ENCODE measurements at regions not wholly inside any gene's neighbourhood (a gene's known extent, or its start where the extent isn't known, plus 50 kb on each side); places are given as distances from the start of the nearest gene placed in this dataset.

GRCh38 chr5:165277661-165278060, 1772.2 kb downstream of the MAT2B start:
- Histone ChIP-seq H3K9ac (ENCODE audit: insufficient read depth, low read depth, low read length) (no peak overlapping the region), H3K4me2 (ENCODE audit: low read depth, low read length) (no peak overlapping the region), H3K4me3 (replicated peaks in 1 of 3; ENCODE audit: insufficient read depth in 1 of 3, low read depth in 2 of 3, low read length in 3 of 3) (no peak overlapping the region), H3K79me2 (ENCODE audit: insufficient read depth, low read length) (no peaks in the 10 kb centered on the region), H2AFZ (ENCODE audit: low read length) (no peak overlapping the region), H4K20me1 (ENCODE audit: insufficient read depth, low read length) (no peaks in the 10 kb centered on the region), H3K27ac (ENCODE audit: extremely low read length, insufficient read depth, low read length) (no peak overlapping the region), H3K36me3 (replicated peaks in 1 of 2; ENCODE audit: control insufficient read depth in 1 of 2, insufficient read depth in 2 of 2, low read length in 2 of 2) (no peaks in the 10 kb centered on the region), H3K9me3 (ENCODE audit: low read length) (peaks cover 85% of the 10 kb centered on the region), H3K4me1 (ENCODE audit: insufficient read depth, low read length) (no peaks in the 10 kb centered on the region), H3K27me3 (ENCODE audit: control insufficient read depth in 1 of 2, insufficient read depth in 2 of 2, low read length in 2 of 2) (no peaks in the 10 kb centered on the region; a peak in 1 of 5 replicates)
- ATAC-seq (no peak), DNase-seq (ENCODE audit: low spot score) (no peak), FAIRE-seq (no peak)
- intact Hi-C loops (cut with micrococcal nuclease; ENCODE audit: unreplicated experiment) = no loop called here
- WGBS (ENCODE audit: low lambda C conversion rate) = 8% methylated on average over 1 of the region's 1 CpG
- CTCF ChIA-PET (ENCODE audit: low intra/inter-chr PET ratio, low total read pairs) = no interaction called here
- POLR2A ChIA-PET = no interaction called here
- in situ Hi-C loops (cut with HindIII; ENCODE audit: extremely low pct_ligation_motif_present, low pct_unique_long_range_greater_than_20kb) = no loop called here
- TF ChIP-seq HMGXB4 (CRISPR knock-in tag; IDR thresholded peaks at IDR 0.05; ENCODE audit: borderline replicate concordance in 1 of 2, low read depth in 1 of 2) = no peak
- TF ChIP-seq NFYB (CRISPR knock-in tag; IDR thresholded peaks at IDR 0.05) = no peak
- no peak for TF ChIP-seq ZNF230 (CRISPR knock-in tag; IDR thresholded peaks at IDR 0.05)
- no peak for TF ChIP-seq GTF3A (CRISPR knock-in tag; conservative IDR thresholded peaks at IDR 0.05)
- TF ChIP-seq NAIF1 (CRISPR knock-in tag; IDR thresholded peaks at IDR 0.05; ENCODE audit: borderline replicate concordance) = no peak
- no peak for TF ChIP-seq FIP1L1 (IDR thresholded peaks at IDR 0.05; ENCODE audit: borderline replicate concordance, insufficient read depth, low read depth, low read length)
- no peak for TF ChIP-seq MAFF (IDR thresholded peaks at IDR 0.05; ENCODE audit: low read depth, low read length)
- TF ChIP-seq RELA (CRISPR knock-in tag; IDR thresholded peaks at IDR 0.05) = no peak
- TF ChIP-seq ZNF619 (CRISPR knock-in tag; IDR thresholded peaks at IDR 0.05) = no peak
- TF ChIP-seq ZNF326 (CRISPR knock-in tag; IDR thresholded peaks at IDR 0.05; ENCODE audit: borderline replicate concordance) = no peak
- TF ChIP-seq FOXA3 (CRISPR knock-in tag; IDR thresholded peaks at IDR 0.05) = no peak
- no peak for TF ChIP-seq SRSF4 (IDR thresholded peaks at IDR 0.05; ENCODE audit: low read depth, low read length, poor library complexity, severe bottlenecking)
- no peak for TF ChIP-seq ZFP91 (CRISPR knock-in tag; IDR thresholded peaks at IDR 0.05; ENCODE audit: borderline replicate concordance)
- no peak for TF ChIP-seq ZNF547 (CRISPR knock-in tag; IDR thresholded peaks at IDR 0.05)
- no peak for TF ChIP-seq ZNF33B (CRISPR knock-in tag; IDR thresholded peaks at IDR 0.05)
- no peak for TF ChIP-seq ZNF589 (CRISPR knock-in tag; conservative IDR thresholded peaks at IDR 0.05)
- TF ChIP-seq EZH2 (conservative IDR thresholded peaks at IDR 0.05; ENCODE audit: low read depth, low read length) = no peak
- BruUV-seq (replicated peaks) = no TSS peak
